ENCODE measurements at regions not wholly inside any gene's neighbourhood (a gene's known extent, or its start where the extent isn't known, plus 50 kb on each side); places are given as distances from the start of the nearest gene placed in this dataset.

DNA sequence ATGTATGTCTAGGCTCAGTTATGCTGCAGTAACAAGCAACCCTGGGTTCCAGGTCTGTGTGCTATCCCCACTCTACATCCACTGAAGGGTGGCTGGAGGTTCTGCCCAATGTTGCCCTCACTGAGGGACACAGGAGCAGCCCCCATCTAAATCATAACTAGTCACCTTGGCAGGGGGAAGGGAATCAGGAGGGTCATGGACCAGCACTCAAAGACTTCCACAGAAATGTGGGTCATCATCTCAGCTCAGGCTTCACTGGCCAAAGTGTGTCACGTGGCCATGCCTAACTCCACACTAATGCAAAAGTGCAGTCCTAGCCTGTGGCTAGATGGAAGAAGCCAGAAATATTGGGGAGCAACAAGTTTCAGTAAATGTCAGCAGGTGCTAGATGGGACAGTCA lies 137.3 kb upstream of the ZNF507 start:
- TF ChIP-seq OSR1 (CRISPR knock-in tag; IDR thresholded peaks at IDR 0.05) (no peak), GLIS3 (CRISPR knock-in tag; IDR thresholded peaks at IDR 0.05) (no peak), PATZ1 (CRISPR knock-in tag; IDR thresholded peaks at IDR 0.05; ENCODE audit: borderline replicate concordance) (no peak), SNAI2 (CRISPR knock-in tag; IDR thresholded peaks at IDR 0.05) (no peak)
- TF ChIP-seq, protein P1, sequence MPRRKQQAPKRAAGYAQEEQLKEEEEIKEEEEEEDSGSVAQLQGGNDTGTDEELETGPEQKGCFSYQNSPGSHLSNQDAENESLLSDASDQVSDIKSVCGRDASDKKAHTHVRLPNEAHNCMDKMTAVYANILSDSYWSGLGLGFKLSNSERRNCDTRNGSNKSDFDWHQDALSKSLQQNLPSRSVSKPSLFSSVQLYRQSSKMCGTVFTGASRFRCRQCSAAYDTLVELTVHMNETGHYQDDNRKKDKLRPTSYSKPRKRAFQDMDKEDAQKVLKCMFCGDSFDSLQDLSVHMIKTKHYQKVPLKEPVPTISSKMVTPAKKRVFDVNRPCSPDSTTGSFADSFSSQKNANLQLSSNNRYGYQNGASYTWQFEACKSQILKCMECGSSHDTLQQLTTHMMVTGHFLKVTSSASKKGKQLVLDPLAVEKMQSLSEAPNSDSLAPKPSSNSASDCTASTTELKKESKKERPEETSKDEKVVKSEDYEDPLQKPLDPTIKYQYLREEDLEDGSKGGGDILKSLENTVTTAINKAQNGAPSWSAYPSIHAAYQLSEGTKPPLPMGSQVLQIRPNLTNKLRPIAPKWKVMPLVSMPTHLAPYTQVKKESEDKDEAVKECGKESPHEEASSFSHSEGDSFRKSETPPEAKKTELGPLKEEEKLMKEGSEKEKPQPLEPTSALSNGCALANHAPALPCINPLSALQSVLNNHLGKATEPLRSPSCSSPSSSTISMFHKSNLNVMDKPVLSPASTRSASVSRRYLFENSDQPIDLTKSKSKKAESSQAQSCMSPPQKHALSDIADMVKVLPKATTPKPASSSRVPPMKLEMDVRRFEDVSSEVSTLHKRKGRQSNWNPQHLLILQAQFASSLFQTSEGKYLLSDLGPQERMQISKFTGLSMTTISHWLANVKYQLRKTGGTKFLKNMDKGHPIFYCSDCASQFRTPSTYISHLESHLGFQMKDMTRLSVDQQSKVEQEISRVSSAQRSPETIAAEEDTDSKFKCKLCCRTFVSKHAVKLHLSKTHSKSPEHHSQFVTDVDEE (CRISPR knock-in tag; IDR thresholded peaks at IDR 0.05), result no peak
- ATAC-seq, result no peak

GRCh38 chr19:32219392-32219791 lies 126.0 kb upstream of the ZNF507 start:
- ATAC-seq, result no peak

DNA sequence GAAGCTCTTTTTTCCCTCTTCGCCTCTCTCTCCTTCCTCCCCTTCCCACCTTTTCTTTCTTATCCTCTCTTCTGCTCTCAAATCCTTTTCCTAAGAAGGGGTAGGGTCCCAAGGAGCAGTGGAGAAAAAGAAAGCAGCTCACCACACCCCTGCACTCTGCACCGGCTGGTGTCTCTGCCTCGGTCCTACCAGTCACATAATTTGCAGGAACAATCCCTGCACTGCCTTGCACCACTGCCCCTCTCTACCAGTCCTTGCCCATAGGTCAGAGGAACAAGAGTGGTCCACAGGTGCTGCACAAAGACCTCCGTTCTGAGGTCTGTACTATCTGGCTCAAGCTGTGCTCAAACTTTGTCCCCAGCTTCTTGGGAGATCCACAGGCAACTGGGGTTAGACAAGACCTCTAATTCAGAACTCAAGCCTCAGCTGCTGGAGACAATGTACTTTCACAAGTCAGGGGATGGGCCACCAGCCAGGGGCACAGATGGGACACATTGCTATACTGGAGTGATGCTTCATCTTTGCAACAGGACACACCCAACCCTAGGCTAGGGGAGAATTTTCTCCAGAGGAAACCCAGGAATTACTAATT lies 125.4 kb upstream of the ZNF507 start:
- TF ChIP-seq GLIS3 (CRISPR knock-in tag; IDR thresholded peaks at IDR 0.05) (no peak), ZNF565 (CRISPR knock-in tag; conservative IDR thresholded peaks at IDR 0.05; ENCODE audit: low read depth) (no peak), CSRNP3 (CRISPR knock-in tag; IDR thresholded peaks at IDR 0.05) (no peak), ZFP30 (CRISPR knock-in tag; IDR thresholded peaks at IDR 0.05) (no peak), ZC3H10 (CRISPR knock-in tag; IDR thresholded peaks at IDR 0.05) (no peak)
- ATAC-seq, result no peak

More at GRCh38 chr19:32219392-32219791, 126.0 kb upstream of the ZNF507 start:
- no peak for TF ChIP-seq ARNTL (CRISPR knock-in tag; IDR thresholded peaks at IDR 0.05; ENCODE audit: borderline replicate concordance, low read depth)
- TF ChIP-seq, protein P2, sequence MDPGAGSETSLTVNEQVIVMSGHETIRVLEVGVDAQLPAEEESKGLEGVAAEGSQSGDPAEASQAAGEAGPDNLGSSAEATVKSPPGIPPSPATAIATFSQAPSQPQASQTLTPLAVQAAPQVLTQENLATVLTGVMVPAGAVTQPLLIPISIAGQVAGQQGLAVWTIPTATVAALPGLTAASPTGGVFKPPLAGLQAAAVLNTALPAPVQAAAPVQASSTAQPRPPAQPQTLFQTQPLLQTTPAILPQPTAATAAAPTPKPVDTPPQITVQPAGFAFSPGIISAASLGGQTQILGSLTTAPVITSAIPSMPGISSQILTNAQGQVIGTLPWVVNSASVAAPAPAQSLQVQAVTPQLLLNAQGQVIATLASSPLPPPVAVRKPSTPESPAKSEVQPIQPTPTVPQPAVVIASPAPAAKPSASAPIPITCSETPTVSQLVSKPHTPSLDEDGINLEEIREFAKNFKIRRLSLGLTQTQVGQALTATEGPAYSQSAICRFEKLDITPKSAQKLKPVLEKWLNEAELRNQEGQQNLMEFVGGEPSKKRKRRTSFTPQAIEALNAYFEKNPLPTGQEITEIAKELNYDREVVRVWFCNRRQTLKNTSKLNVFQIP (CRISPR knock-in tag; IDR thresholded peaks at IDR 0.05; ENCODE audit: borderline replicate concordance, low read depth), result no peak
- no peak for TF ChIP-seq BACH2 (CRISPR knock-in tag; IDR thresholded peaks at IDR 0.05; ENCODE audit: borderline replicate concordance)
- TF ChIP-seq ZNF8 (CRISPR knock-in tag; IDR thresholded peaks at IDR 0.05), result no peak
- no peak for TF ChIP-seq OSR1 (CRISPR knock-in tag; IDR thresholded peaks at IDR 0.05)
- TF ChIP-seq ZFP3 (CRISPR knock-in tag; IDR thresholded peaks at IDR 0.05), result no peak
- TF ChIP-seq PPARA (CRISPR knock-in tag; IDR thresholded peaks at IDR 0.05; ENCODE audit: borderline replicate concordance), result no peak
- no peak for TF ChIP-seq ESRRG (CRISPR knock-in tag; IDR thresholded peaks at IDR 0.05)
- no peak for TF ChIP-seq ZC3H10 (CRISPR knock-in tag; IDR thresholded peaks at IDR 0.05)
- no peak for TF ChIP-seq ISL1 (CRISPR knock-in tag; IDR thresholded peaks at IDR 0.05)
- no peak for TF ChIP-seq TOX (CRISPR knock-in tag; IDR thresholded peaks at IDR 0.05; ENCODE audit: borderline replicate concordance)
- TF ChIP-seq, protein P1 (CRISPR knock-in tag; IDR thresholded peaks at IDR 0.05), result no peak
- no peak for TF ChIP-seq TCF4 (CRISPR knock-in tag; IDR thresholded peaks at IDR 0.05; ENCODE audit: borderline replicate concordance)
- TF ChIP-seq GLIS3 (CRISPR knock-in tag; IDR thresholded peaks at IDR 0.05), result no peak
- no peak for TF ChIP-seq CSDC2 (CRISPR knock-in tag; IDR thresholded peaks at IDR 0.05)
- no peak for TF ChIP-seq ZNF70 (CRISPR knock-in tag; IDR thresholded peaks at IDR 0.05)
